Upper lobe of right lung (tissue), 1 donor: ENCODE measurements at regions not wholly inside any gene's neighbourhood (a gene's known extent, or its start where the extent isn't known, plus 50 kb on each side); places are given as distances from the start of the nearest gene placed in this dataset.

Source experiments
- ATAC-seq: fragments of 200-7000 bp; cut with Tn5 transposase; one replicate; pipeline ENCODE4 v1.9.1; 2020; ENCODE audit warnings: mild to moderate bottlenecking, moderate library complexity
- DNase-seq: peaks from one replicate; pipeline ENCODE4 v3.0.0-alpha.2; 2020
- H3K27ac ChIP-seq: fragments of 200-600 bp; one replicate; pipeline ENCODE4 v1.8.0; 2022
- H3K27me3 ChIP-seq: fragments of 200-600 bp; one replicate; pipeline ENCODE4 v1.8.0; 2022; ENCODE audit warnings: mild to moderate bottlenecking
- H3K36me3 ChIP-seq: fragments of 200-600 bp; one replicate; pipeline ENCODE4 v1.8.0; 2022
- H3K4me1 ChIP-seq: fragments of 200-600 bp; one replicate; pipeline ENCODE4 v1.8.0; 2022
- H3K4me3 ChIP-seq: fragments of 200-600 bp; one replicate; pipeline ENCODE4 v1.8.0; 2022; ENCODE audit warnings: mild to moderate bottlenecking
- H3K9me3 ChIP-seq: fragments of 200-600 bp; one replicate; pipeline ENCODE4 v1.8.0; 2022
- CTCF ChIP-seq: fragments of 200-600 bp; IDR thresholded peaks from one replicate; pipeline ENCODE4 v1.8.0; 2022; ENCODE audit warnings: antibody characterized with exemption
- intact Hi-C: fragments of 100-400 bp; cut with DNase I; formaldehyde crosslinking; loops from one replicate; pipeline ENCODE4 v1.11.0; 2022
- donor health status: DM: no; HTN: yes; CAD: no; lungs with severe emphysema.

GRCh38 chr7:156251861-156252260, 388.7 kb upstream of the RNF32 start:
- H3K4me1 ChIP-seq, result no peaks in the 10 kb centered on the region
- intact Hi-C loops, result no loop called here
- no peak for TF ChIP-seq CTCF
- H3K27me3 ChIP-seq, result no peaks in the 10 kb centered on the region
- no peaks in the 10 kb centered on the region for H3K9me3 ChIP-seq
- ATAC-seq (no peak), DNase-seq (no peak)
- H3K27ac ChIP-seq, result no peak overlapping the region
- no peak overlapping the region for H3K4me3 ChIP-seq
- H3K36me3 ChIP-seq, result no peaks in the 10 kb centered on the region

DNA sequence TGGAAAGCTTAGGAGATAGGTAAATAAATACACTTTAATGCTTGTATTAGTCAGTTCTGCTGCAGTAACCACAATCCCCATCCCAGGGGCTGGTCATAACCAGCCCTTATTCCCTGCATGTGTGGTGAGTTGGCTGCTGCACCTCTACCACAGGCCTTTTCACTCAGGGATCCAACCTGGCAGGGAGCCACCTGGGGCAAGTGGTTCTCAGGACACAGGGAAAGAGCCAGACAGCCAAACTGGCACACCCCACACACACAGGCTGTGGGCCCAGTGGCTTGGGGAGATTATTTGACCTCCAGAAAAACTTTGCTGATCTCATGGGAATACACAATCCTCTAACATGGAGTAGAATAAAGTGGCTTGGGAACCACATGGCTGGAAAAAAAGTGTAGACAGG, 400.0 kb upstream of the RNF32 start:
- Histone ChIP-seq H3K27ac (no peak overlapping the region), H3K4me1 (no peaks in the 10 kb centered on the region), H3K36me3 (no peaks in the 10 kb centered on the region), H3K9me3 (no peaks in the 10 kb centered on the region), H3K4me3 (no peak overlapping the region), H3K27me3 (no peaks in the 10 kb centered on the region)
- TF ChIP-seq CTCF, result no peak
- no peak for ATAC-seq
- no peak for DNase-seq
- intact Hi-C loops, result no loop called here

- no peak for TF ChIP-seq CTCF
- H3K4me1 ChIP-seq, result no peaks in the 10 kb centered on the region
- no peak overlapping the region for H3K4me3 ChIP-seq
- H3K36me3 ChIP-seq, result no peaks in the 10 kb centered on the region
- no peaks in the 10 kb centered on the region for H3K9me3 ChIP-seq
- ATAC-seq (no peak), DNase-seq (no peak)
- H3K27ac ChIP-seq, result no peak overlapping the region
- intact Hi-C loops, result no loop called here
- no peaks in the 10 kb centered on the region for H3K27me3 ChIP-seq
These were observed 402.0 kb upstream of the RNF32 start for GRCh38 chr7:156238366-156239133.

GRCh38 chr7:156237614-156238013, 403.0 kb upstream of the RNF32 start:
- no peaks in the 10 kb centered on the region for H3K27me3 ChIP-seq
- peak; percentile 7 for ATAC-seq
- H3K9me3 ChIP-seq, result no peaks in the 10 kb centered on the region
- no peak overlapping the region for H3K4me3 ChIP-seq
- no peak for DNase-seq
- no peak for TF ChIP-seq CTCF
- H3K4me1 ChIP-seq, result no peaks in the 10 kb centered on the region
- no peaks in the 10 kb centered on the region for H3K36me3 ChIP-seq
- intact Hi-C loops, result no loop called here
- H3K27ac ChIP-seq, result no peak overlapping the region

DNA sequence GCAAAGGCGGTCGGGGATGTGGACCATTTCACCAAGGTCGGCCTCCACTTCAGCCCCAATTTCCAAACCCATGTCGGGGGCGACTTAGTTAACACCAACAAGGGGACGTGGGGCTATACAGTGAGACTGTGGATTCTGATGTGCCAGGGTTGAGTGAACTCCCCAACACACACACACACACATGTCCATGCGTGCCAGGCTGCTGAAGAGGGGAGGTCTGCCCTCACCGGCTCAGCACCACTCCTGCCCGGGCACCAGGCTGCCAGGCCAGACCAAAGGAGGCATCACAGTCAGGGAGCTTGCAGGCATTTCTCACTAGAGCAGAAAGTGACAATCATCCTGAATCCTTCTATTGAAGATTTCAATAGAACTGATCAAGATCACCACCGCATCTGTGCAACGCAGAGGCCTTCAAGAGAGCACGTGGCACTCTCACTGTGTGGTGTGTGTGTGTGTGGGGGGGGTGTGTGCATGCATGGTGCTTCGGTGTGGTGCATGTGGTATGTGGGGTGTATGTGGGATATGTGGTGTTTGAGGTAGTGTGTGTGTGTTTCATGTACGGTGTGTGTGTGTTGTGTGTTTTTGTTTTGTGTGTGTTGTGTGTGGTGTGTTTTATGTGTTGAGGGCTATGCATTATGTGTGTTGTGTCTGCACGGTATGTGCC, 403.5 kb upstream of the RNF32 start:
- intact Hi-C loops, result no loop called here
- Histone ChIP-seq H3K9me3 (no peaks in the 10 kb centered on the region), H3K27ac (no peak overlapping the region), H3K4me3 (no peak overlapping the region), H3K36me3 (no peaks in the 10 kb centered on the region), H3K4me1 (no peaks in the 10 kb centered on the region), H3K27me3 (no peaks in the 10 kb centered on the region)
- no peak for TF ChIP-seq CTCF
- DNase-seq (no peak), ATAC-seq (no peak)
